Activated CD8-positive, alpha-beta T cell treated with anti-CD3 and anti-CD28 coated beads for 36 hours (primary cell): ENCODE measurements at regions not wholly inside any gene's neighbourhood (a gene's known extent, or its start where the extent isn't known, plus 50 kb on each side); places are given as distances from the start of the nearest gene placed in this dataset.
"Not testable (repeated sequence)": the region's sequence is repeated elsewhere in the genome, so short reads cannot be mapped to it uniquely, and the experiment has no call there.

Experiments used
- ATAC-seq: fragments of 200-7000 bp; cut with Tn5 transposase; one replicate; pipeline ENCODE4 v1.10.0; 2021; ENCODE audit warnings: mild to moderate bottlenecking, moderate library complexity
- CTCF ChIA-PET: fragments of 350-600 bp; sonication (Branson Sonifier 250); formaldehyde crosslinking; loops from one replicate; lab custom pipeline; 2021; ENCODE audit warnings: antibody characterized with exemption; lab: Charles Lee
- POLR2A ChIA-PET: fragments of 350-600 bp; sonication (Branson Sonifier 250); formaldehyde crosslinking; loops from one replicate; lab custom pipeline; 2021; ENCODE audit warnings: antibody characterized with exemption; lab: Charles Lee
- DNase-seq: peaks from one replicate; pipeline ENCODE4 v3.0.0-alpha.2; 2020
- H3K27ac Mint-ChIP-seq: one replicate; pipeline ENCODE4 v1.8.0; 2021; ENCODE audit warnings: mild to moderate bottlenecking, mixed read lengths
- H3K27me3 Mint-ChIP-seq: one replicate; pipeline ENCODE4 v1.8.0; 2021; ENCODE audit warnings: mixed read lengths
- H3K36me3 Mint-ChIP-seq: one replicate; pipeline ENCODE4 v1.8.0; 2021; ENCODE audit warnings: low read depth, mixed read lengths
- H3K4me1 Mint-ChIP-seq: one replicate; pipeline ENCODE4 v1.8.0; 2021; ENCODE audit warnings: low read depth, mixed read lengths
- H3K4me3 Mint-ChIP-seq: one replicate; pipeline ENCODE4 v1.8.0; 2021; ENCODE audit warnings: mild to moderate bottlenecking, moderate library complexity, mixed read lengths
- H3K9me3 Mint-ChIP-seq: one replicate; pipeline ENCODE4 v1.8.0; 2021; ENCODE audit warnings: mixed read lengths
- CTCF ChIP-seq: fragments of 200-600 bp; IDR thresholded peaks from one replicate; pipeline ENCODE4 v1.8.0; 2022; ENCODE audit warnings: antibody characterized with exemption, mild to moderate bottlenecking
- intact Hi-C: fragments of 100-400 bp; cut with micrococcal nuclease; formaldehyde crosslinking; loops from one replicate; pipeline ENCODE4 v1.10.0; 2022

- DNase-seq: no peak
- CTCF ChIA-PET: no interaction called here
- no peak for TF ChIP-seq CTCF
- no peaks in the 10 kb centered on the region for H3K27me3 Mint-ChIP-seq
- POLR2A ChIA-PET: no interaction called here
- peaks cover 6% of the 10 kb centered on the region for H3K9me3 Mint-ChIP-seq
- no peak overlapping the region for H3K4me3 Mint-ChIP-seq
- no peak for ATAC-seq
- H3K36me3 Mint-ChIP-seq: no peaks in the 10 kb centered on the region
- intact Hi-C loops: no loop called here
- H3K4me1 Mint-ChIP-seq: no peaks in the 10 kb centered on the region
- no peak overlapping the region for H3K27ac Mint-ChIP-seq
Measured at GRCh38 chr1:190942475-190942874, 464.8 kb upstream of the BRINP3 start.

GRCh38 chr1:190943722-190944121, 466.1 kb upstream of the BRINP3 start:
- H3K36me3 Mint-ChIP-seq, H3K4me3 Mint-ChIP-seq, POLR2A ChIA-PET, CTCF ChIA-PET, H3K9me3 Mint-ChIP-seq, DNase-seq, H3K27ac Mint-ChIP-seq, ATAC-seq, H3K4me1 Mint-ChIP-seq, intact Hi-C loops, H3K27me3 Mint-ChIP-seq: not testable (repeated sequence)

- intact Hi-C loops: no loop called here
- ATAC-seq (no peak), DNase-seq (no peak)
- H3K36me3 Mint-ChIP-seq: no peaks in the 10 kb centered on the region
- H3K9me3 Mint-ChIP-seq: peaks cover 10% of the 10 kb centered on the region
- H3K27ac Mint-ChIP-seq: no peak overlapping the region
- POLR2A ChIA-PET: no interaction called here
- no peaks in the 10 kb centered on the region for H3K27me3 Mint-ChIP-seq
- H3K4me3 Mint-ChIP-seq: no peak overlapping the region
- CTCF ChIA-PET: no interaction called here
- TF ChIP-seq CTCF: no peak
- no peaks in the 10 kb centered on the region for H3K4me1 Mint-ChIP-seq
Measured at GRCh38 chr1:190949939-190950338, 472.3 kb upstream of the BRINP3 start.

- H3K27me3 Mint-ChIP-seq: no peaks in the 10 kb centered on the region
- no peak overlapping the region for H3K27ac Mint-ChIP-seq
- no peak overlapping the region for H3K4me3 Mint-ChIP-seq
- CTCF ChIA-PET: no interaction called here
- peaks cover 19% of the 10 kb centered on the region for H3K9me3 Mint-ChIP-seq
- POLR2A ChIA-PET: no interaction called here
- intact Hi-C loops: no loop called here
- no peaks in the 10 kb centered on the region for H3K4me1 Mint-ChIP-seq
- no peak for TF ChIP-seq CTCF
- H3K36me3 Mint-ChIP-seq: no peaks in the 10 kb centered on the region
- DNase-seq (no peak), ATAC-seq (no peak)
Measured at GRCh38 chr1:190957565-190957964, 479.9 kb upstream of the BRINP3 start.

- Mint-ChIP-seq H3K4me1 (no peaks in the 10 kb centered on the region), H3K9me3 (peaks cover 16% of the 10 kb centered on the region), H3K36me3 (no peaks in the 10 kb centered on the region), H3K4me3 (no peak overlapping the region), H3K27me3 (no peaks in the 10 kb centered on the region), H3K27ac (no peak overlapping the region)
- intact Hi-C loops: no loop called here
- ChIA-PET POLR2A (no interaction called here), CTCF (no interaction called here)
- ATAC-seq: no peak
- DNase-seq: no peak
- TF ChIP-seq CTCF: no peak
Measured at GRCh38 chr1:190963321-190963720, 485.7 kb upstream of the BRINP3 start.

GRCh38 chr1:190975827-190976226, 498.2 kb upstream of the BRINP3 start:
- H3K36me3 Mint-ChIP-seq: no peaks in the 10 kb centered on the region
- no peaks in the 10 kb centered on the region for H3K27me3 Mint-ChIP-seq
- H3K9me3 Mint-ChIP-seq: peaks cover 10% of the 10 kb centered on the region
- no peak overlapping the region for H3K4me3 Mint-ChIP-seq
- POLR2A ChIA-PET: no interaction called here
- no peak for DNase-seq
- intact Hi-C loops: no loop called here
- H3K27ac Mint-ChIP-seq: no peak overlapping the region
- no peaks in the 10 kb centered on the region for H3K4me1 Mint-ChIP-seq
- TF ChIP-seq CTCF: no peak
- ATAC-seq: no peak
- CTCF ChIA-PET: no interaction called here
